Body of pancreas (tissue), 4 donors: ENCODE measurements at regions not wholly inside any gene's neighbourhood (a gene's known extent, or its start where the extent isn't known, plus 50 kb on each side); places are given as distances from the start of the nearest gene placed in this dataset. TPM values are rescaled to one million over a fixed set of nuclear protein-coding genes. Genes with fewer than 3 reads are reported as not detected.

Experiments
- ATAC-seq: fragments of 150-250 bp; one replicate; pipeline ENCODE4 v1.9.1; 2016
- DNase-seq, 4 donors: peaks; one replicate each; pipeline ENCODE4 v3.0.0-alpha.2; 2019
- H3K27ac ChIP-seq, 4 donors: fragments of 200-600 bp; sonication (generic); 1 replicate in 3 of 4; 2 replicates in 1 of 4; pipeline versions ENCODE4 v1.5.1 to v1.6.1; 2016 to 2019; ENCODE audit warnings: mild to moderate bottlenecking in 1 of 4, mixed read lengths in 1 of 4, moderate library complexity in 1 of 4
- H3K27me3 ChIP-seq, 2 donors: fragments of 200-600 bp; sonication (generic); one replicate each; pipeline ENCODE4 v1.6.0; 2016; ENCODE audit warnings: mild to moderate bottlenecking in 1 of 2
- H3K36me3 ChIP-seq, 2 donors: fragments of 200-600 bp; sonication (generic); replicated peaks in 1 of 2; 2 replicates each; pipeline ENCODE4 v1.5.1; 2016; ENCODE audit warnings: low read depth in 2 of 2; ENCODE audit not compliant: insufficient read depth in 1 of 2
- H3K4me1 ChIP-seq: fragments of 200-600 bp; sonication (generic); one replicate; pipeline ENCODE4 v1.6.0; 2016
- H3K4me3 ChIP-seq, 2 donors: fragments of 200-600 bp; sonication (generic); 1 replicate in 1 of 2; 2 replicates in 1 of 2; pipeline ENCODE4 v1.5.1; 2016 to 2019
- H3K9me3 ChIP-seq, 3 donors: fragments of 200-600 bp; sonication (generic); 1 replicate in 2 of 3; 2 replicates in 1 of 3; pipeline ENCODE4 v1.5.1; 2016
- CTCF ChIP-seq, 7 experiments: fragments of 450-650 bp in 4 of 7; fragments of 200-600 bp in 3 of 7; sonication (generic) in 3 of 7; IDR thresholded peaks; one replicate each; pipeline ENCODE4 v1.5.1; 2016 to 2019; ENCODE audit warnings: antibody characterized with exemption in 7 of 7
- POLR2A ChIP-seq, 3 donors: fragments of 450-650 bp; IDR thresholded peaks; one replicate each; pipeline ENCODE4 v1.6.1; 2016; ENCODE audit warnings: antibody characterized with exemption in 3 of 3, mild to moderate bottlenecking in 2 of 3
- WGBS, 2 donors: methylation state at CpG; one replicate each; pipeline ENCODE4 v1.1.5; 2017; 5-methylcytosine and 5-hydroxymethylcytosine counted together
- intact Hi-C: fragments of 100-400 bp; cut with DNase I; formaldehyde crosslinking; loops from one replicate; pipeline ENCODE4 v1.15.1; 2023
- microRNA-seq, 2 donors: library from miRNA; unstranded; fragments of <30 nt; microRNA quantifications; one replicate each; pipeline ENCODE4, GENCODE V29; 2016; ENCODE audit warnings: borderline number of aligned reads in 2 of 2, borderline replicate concordance in 2 of 2
- small RNA-seq: library from RNA; depleted of rRNA; stranded (forward); fragments of <200 nt; gene quantifications from one replicate; pipeline ENCODE3, GENCODE V24; 2016

- no peak overlapping the region for H3K27ac ChIP-seq
- no peak overlapping the region for H3K4me3 ChIP-seq
- no peaks in the 10 kb centered on the region for H3K36me3 ChIP-seq
- intact Hi-C loops: no loop called here
- no peaks in the 10 kb centered on the region for H3K27me3 ChIP-seq
- ATAC-seq (no peak), DNase-seq (peak in 2 of 4 donors; percentile 10 to 15)
- no peaks in the 10 kb centered on the region for H3K4me1 ChIP-seq
- 56 to 61% methylated on average over 6 to 7 of the region's 7 CpGs for WGBS, 2 donors
- peak in 3 of 7 experiments; percentile 13 to 16 (median 15) for TF ChIP-seq CTCF (IDR thresholded peaks at IDR 0.05)
- no peak for TF ChIP-seq POLR2A (IDR thresholded peaks at IDR 0.05)
- H3K9me3 ChIP-seq: no peaks in the 10 kb centered on the region
Observed at GRCh38 chr3:111012388-111013248, 59.0 kb upstream of the NECTIN3 start.

Small RNA genes lying in the stretch of these regions (microRNA-seq; reads per million reads assigned to microRNA genes)
- gene MIR4445: 0 reads per million in 2 donors

Small RNA genes lying in the stretch of these regions (small RNA-seq; reads per million reads assigned to genes)
- not detected for gene AC078918.1
- not detected for gene MIR4445
- not detected for gene RF00019
- gene RNU6ATAC15P: not detected
